ENCODE measurements at regions not wholly inside any gene's neighbourhood (a gene's known extent, or its start where the extent isn't known, plus 50 kb on each side); places are given as distances from the start of the nearest gene placed in this dataset.

DNA sequence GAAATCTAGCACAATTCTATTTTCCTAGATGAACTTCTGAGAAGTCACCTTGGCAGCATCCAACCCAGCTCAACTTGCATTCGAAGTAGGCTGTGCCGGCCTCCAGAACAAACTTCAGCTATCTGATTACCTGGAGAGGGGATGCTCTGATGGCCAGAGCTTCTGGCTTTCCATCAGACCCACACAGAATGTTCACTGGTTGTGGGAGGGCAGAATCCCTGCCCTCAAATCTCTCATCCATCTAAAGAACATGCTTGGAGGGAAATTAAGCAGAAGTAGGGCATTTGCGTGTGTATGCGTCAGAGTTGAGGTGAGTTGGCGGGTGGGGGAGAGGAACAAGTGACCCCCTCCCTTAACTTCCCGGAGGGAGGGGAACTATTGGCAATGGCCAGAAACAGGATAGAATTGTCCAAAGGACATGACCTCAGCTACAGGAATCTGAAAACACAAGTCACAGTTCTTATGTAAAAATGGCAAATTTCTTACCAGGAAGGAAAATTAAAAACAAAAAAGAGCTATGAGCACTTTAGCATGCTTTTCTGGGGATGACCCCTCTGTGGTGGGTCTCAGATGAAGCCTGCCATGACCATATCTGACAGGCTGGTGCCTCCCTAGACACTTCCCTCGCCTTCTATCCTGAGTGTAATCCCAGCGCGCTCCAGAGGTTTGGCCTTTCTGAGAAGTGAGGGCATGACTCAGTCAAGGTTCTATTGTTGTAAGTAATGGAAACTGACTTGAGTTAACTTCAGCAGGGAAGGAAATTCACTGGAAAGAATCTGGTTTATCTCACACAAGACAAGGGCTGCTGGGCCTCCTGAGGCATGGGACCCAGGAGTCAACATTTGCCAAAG is 278.8 kb downstream of the RPS24 start:
- DNase-seq (ENCODE audit: extremely low read depth in 1 of 2, low read depth in 1 of 2): no peak

- DNase-seq (ENCODE audit: extremely low read depth in 1 of 2, low read depth in 1 of 2): no peak
These were observed 279.4 kb downstream of the RPS24 start for GRCh38 chr10:78313048-78313381.

DNA sequence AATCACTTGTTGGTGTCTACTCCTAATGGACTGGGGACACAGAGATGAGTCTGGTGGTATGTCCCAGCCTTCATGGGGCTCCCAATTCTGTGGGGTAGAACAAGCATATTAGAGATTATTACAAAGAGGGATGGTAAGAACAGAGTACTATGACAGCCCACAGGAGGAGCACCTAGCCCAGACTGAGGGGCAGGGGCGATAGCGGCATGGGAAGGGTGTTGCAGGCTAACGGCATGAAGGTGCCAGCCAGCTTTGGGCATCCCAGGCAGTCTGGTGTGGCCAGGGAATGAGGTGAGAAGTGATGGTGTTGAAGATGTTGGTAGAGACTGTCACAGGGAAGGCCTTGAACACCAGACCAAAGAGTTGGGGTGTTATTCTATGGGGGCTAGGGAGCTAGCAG is 280.0 kb downstream of the RPS24 start:
- DNase-seq (ENCODE audit: extremely low read depth in 1 of 2, low read depth in 1 of 2): no peak

- DNase-seq (ENCODE audit: extremely low read depth in 1 of 2, low read depth in 1 of 2): no peak
These were observed 281.0 kb downstream of the RPS24 start for GRCh38 chr10:78314651-78315050.

GRCh38 chr10:78316451-78316931 is 282.8 kb downstream of the RPS24 start:
- DNase-seq (ENCODE audit: extremely low read depth in 1 of 2, low read depth in 1 of 2): no peak

DNA sequence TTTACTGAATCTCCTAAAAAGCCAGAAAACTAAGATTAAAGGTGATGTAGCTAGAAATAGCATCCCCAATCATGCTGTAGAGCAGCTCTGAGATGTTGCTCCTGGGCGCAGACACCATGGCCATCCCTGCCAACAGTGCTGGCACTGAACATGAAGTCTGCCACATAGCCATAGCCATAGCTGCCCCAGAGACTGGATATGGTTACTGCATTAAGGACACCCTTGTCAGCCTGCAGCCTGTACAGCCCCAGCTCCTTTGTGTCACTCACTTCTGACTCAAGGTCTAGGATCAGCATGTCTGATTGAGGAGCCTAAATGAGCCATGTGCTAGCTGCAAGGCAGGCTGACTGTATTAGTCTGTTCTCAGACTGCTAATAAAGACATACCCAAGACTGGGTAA is 284.6 kb downstream of the RPS24 start:
- no peak for DNase-seq (ENCODE audit: extremely low read depth in 1 of 2, low read depth in 1 of 2)

- DNase-seq (ENCODE audit: extremely low read depth in 1 of 2, low read depth in 1 of 2): no peak
These were observed 285.7 kb downstream of the RPS24 start for GRCh38 chr10:78319371-78319770.

- DNase-seq (ENCODE audit: extremely low read depth in 1 of 2, low read depth in 1 of 2): no peak
These were observed 286.2 kb downstream of the RPS24 start for GRCh38 chr10:78319841-78320240.

DNA sequence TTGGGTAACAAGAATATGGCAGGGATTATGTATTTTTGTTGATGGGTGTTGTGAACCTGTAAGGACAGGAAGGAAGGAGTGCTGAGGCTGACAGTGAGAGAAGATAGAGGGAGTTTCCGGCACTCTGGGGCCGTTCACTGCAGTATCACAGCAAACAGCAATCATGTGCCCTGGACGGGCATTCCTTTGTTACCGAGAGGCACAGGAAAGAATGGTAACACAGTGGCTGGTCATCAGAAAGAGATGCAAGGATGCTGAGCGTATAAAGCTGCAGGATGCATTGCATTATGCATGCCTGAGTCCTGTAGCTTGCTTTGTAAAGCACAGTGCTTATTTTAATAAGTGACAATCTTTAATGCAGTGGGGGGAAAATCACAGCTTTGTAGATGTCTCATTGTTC is 286.8 kb downstream of the RPS24 start:
- no peak for DNase-seq (ENCODE audit: extremely low read depth in 1 of 2, low read depth in 1 of 2)

- no peak for DNase-seq (ENCODE audit: extremely low read depth in 1 of 2, low read depth in 1 of 2)
These were observed 287.3 kb downstream of the RPS24 start for GRCh38 chr10:78321000-78321399.

DNA sequence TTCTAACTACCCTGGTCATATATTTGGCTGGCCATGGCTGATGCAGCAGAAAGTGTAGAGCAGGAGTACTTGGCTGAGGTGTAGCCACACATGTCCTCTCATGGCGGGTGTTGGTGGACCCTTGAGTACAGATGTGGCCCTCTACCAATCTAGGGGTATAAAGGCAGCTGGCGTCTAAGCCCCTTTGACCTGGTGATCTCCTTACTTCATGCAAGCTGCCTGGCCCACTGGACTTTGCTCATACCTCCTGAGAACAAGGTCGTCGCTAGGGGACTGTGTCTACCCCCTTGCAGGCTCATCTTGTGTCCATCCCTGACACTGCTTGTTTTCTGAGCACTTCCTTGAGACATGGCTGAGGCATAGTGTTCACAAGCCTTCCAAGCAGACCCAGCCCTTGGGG is 287.8 kb downstream of the RPS24 start:
- DNase-seq (ENCODE audit: extremely low read depth in 1 of 2, low read depth in 1 of 2): no peak

DNA sequence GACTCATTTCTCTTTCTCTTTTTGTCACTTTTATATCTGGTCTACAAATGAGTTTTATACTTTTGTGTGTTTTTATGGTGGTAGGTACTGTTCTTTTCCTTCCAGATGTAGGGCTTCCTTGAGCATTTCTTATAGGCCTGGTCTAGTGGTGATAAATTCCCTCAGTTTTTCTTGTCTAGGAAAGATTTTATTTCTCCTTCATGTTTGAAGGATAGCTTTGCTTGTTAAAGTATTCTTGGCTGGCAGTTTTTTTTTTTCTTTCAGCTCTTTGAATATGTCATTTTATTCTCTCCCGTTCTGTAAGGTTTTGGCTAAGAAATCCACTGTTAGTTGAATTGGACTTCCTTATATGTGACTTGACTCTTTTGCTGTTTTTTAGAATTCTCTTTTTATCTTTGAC is 292.7 kb downstream of the RPS24 start:
- no peak for DNase-seq (ENCODE audit: extremely low read depth in 1 of 2, low read depth in 1 of 2)

- DNase-seq (ENCODE audit: extremely low read depth in 1 of 2, low read depth in 1 of 2): no peak
These were observed 294.3 kb downstream of the RPS24 start for GRCh38 chr10:78327778-78328591.

GRCh38 chr10:78328592-78329404 is 295.1 kb downstream of the RPS24 start:
- no peak for DNase-seq (ENCODE audit: extremely low read depth in 1 of 2, low read depth in 1 of 2)

GRCh38 chr10:78330884-78331283 is 297.2 kb downstream of the RPS24 start:
- DNase-seq (ENCODE audit: extremely low read depth in 1 of 2, low read depth in 1 of 2): no peak

DNA sequence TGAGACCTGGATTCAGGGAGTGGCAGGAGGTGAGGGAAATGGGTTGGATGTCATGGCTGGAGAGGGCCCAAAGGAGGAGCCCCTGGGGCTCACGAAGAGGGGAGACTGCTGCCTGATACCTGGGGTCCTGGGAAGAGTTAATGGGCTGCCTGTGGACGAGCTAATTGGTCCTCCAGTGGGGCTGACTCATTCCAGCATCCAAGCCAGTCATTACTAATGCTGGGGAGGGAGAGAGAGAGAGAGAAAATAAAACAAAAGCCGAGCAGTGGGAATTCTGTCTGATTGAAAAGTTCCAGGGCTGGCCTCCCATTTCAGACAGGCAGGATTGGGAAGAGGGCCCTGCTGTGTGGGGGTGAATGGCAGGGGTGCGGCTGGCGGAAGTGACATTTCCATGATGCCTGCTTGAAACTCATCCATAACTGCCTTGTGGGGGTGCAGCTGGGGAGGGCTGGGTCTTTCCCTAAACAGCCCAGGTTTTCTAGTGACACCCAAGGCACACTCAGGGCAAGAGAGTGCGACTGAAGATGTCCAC is 297.8 kb downstream of the RPS24 start:
- no peak for DNase-seq (ENCODE audit: extremely low read depth in 1 of 2, low read depth in 1 of 2)

GRCh38 chr10:78332012-78332411 is 298.3 kb downstream of the RPS24 start:
- DNase-seq (ENCODE audit: extremely low read depth in 1 of 2, low read depth in 1 of 2): no peak

- DNase-seq (ENCODE audit: extremely low read depth in 1 of 2, low read depth in 1 of 2): no peak
These were observed 299.0 kb downstream of the RPS24 start for GRCh38 chr10:78332657-78333056.

DNA sequence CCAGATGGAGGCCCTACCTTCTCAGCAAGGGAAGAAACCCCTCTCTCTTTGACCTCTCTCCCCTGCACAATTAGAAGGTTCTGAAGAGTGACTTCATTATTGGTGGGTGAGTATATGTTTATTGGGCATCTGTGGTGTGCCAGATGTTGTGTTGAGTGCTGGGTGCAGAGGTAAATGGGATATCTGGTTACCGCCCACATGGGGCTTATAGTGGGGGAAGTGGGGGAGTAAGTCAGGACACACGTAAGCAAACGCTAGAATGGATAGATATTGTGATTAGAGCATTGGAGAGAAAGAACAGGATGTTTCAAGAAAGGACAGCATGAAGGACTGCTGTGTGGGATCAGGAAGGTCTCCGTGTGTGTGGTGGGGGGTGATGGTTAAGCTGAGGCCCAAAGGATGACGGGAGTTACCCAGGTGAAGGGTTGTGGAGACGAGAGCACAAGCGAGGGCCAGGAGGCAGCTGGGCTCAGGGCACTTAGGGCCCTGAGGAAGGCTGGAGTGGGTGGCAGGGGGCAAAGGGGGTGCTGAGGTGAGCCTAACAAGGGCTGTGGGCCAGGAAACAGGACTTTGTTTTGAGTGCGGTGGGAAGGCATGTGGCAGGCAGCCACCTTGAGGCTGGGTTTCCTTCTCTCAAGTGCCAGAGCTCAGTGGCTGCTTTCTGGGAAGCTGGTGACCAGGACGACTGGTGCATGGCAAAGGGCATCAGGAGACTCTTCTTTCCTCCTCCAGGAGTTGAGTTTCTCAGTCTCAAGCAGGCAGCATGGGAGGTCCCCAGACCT is 299.9 kb downstream of the RPS24 start:
- no peak for DNase-seq (ENCODE audit: extremely low read depth in 1 of 2, low read depth in 1 of 2)

- no peak for DNase-seq (ENCODE audit: extremely low read depth in 1 of 2, low read depth in 1 of 2)
These were observed 301.7 kb downstream of the RPS24 start for GRCh38 chr10:78335371-78335690.
